Kidney epithelial cell (primary cell): ENCODE measurements at regions not wholly inside any gene's neighbourhood (a gene's known extent, or its start where the extent isn't known, plus 50 kb on each side); places are given as distances from the start of the nearest gene placed in this dataset.

ENCODE experiments used
- DNase-seq: peaks from one replicate; pipeline ENCODE4 v3.0.0-alpha.2; 2010; ENCODE audit warnings: low read depth
- H3K27me3 ChIP-seq: 2 replicates; pipeline ENCODE4 v1.6.0; 2011; ENCODE audit warnings: low read length; ENCODE audit not compliant: control insufficient read depth, insufficient read depth
- H3K36me3 ChIP-seq: 2 replicates; pipeline ENCODE4 v1.5.1; 2011; ENCODE audit warnings: low read length; ENCODE audit not compliant: control insufficient read depth, insufficient read depth
- H3K4me3 ChIP-seq: 2 replicates; pipeline ENCODE4 v1.5.1; 2011; ENCODE audit warnings: low read depth, mild to moderate bottlenecking, control low read depth, low read length
- TF ChIP-seq, protein P1 (sequence below): IDR thresholded peaks from 2 replicates; pipeline ENCODE4 v1.5.1; 2011; ENCODE audit warnings: mild to moderate bottlenecking, moderate library complexity, low read length, control low read depth, inconsistent platforms; ENCODE audit not compliant: insufficient read depth, poor library complexity, severe bottlenecking

DNA sequence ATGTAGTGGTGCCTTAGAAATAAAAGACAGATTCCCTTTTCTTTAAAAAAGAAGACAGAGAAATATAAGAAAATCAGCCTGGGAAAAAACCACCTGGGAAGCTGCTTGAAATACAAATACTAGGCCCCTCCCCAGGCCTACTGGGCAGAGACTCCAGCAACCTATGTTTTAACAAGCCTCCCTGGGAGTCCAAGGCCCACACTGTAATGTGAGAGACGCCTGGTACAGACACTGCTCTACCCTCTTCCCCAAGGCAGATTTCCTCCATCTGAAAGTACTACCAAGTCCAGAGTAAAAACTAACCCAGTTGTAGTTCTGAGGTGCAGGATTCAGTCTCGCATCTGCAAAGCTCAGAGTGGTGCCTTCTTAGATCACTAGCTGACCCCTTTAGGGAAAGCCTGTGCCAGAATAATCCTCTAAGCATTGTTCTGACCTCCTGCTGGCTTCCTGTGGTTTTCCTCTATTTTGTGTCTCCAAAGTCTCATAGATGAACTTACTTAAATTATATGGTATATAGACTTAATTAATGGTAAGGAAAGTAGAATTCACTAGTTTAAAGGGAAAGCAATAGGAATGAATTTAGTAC, 270.2 kb upstream of the SLC35B3 start:
- Histone ChIP-seq H3K36me3 (no peaks in the 10 kb centered on the region), H3K4me3 (no peak overlapping the region), H3K27me3 (no peaks in the 10 kb centered on the region)
- DNase-seq = no peak
- TF ChIP-seq, protein P1, sequence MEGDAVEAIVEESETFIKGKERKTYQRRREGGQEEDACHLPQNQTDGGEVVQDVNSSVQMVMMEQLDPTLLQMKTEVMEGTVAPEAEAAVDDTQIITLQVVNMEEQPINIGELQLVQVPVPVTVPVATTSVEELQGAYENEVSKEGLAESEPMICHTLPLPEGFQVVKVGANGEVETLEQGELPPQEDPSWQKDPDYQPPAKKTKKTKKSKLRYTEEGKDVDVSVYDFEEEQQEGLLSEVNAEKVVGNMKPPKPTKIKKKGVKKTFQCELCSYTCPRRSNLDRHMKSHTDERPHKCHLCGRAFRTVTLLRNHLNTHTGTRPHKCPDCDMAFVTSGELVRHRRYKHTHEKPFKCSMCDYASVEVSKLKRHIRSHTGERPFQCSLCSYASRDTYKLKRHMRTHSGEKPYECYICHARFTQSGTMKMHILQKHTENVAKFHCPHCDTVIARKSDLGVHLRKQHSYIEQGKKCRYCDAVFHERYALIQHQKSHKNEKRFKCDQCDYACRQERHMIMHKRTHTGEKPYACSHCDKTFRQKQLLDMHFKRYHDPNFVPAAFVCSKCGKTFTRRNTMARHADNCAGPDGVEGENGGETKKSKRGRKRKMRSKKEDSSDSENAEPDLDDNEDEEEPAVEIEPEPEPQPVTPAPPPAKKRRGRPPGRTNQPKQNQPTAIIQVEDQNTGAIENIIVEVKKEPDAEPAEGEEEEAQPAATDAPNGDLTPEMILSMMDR = no peak

DNA sequence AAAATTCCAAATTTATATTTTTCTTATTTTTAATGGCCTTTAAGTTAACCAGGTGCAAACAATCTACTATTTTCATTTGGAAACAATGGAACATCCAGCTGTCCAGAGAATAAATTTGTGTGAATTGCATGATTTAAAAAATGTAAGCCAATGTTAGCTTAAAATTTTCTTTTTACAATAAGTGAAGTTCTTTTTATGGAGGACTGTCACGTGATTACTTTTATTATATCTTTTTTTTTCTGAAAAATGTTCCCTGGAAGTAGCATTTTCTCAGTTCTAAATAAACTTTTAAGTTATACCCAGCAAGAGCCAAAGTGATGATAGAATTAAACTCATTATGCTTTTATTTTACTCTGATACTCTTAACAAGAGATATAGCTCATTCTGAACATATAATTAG, 267.7 kb upstream of the SLC35B3 start:
- TF ChIP-seq, protein P1 = no peak
- Histone ChIP-seq H3K27me3 (no peaks in the 10 kb centered on the region), H3K4me3 (no peak overlapping the region), H3K36me3 (no peaks in the 10 kb centered on the region)
- DNase-seq = no peak

DNA sequence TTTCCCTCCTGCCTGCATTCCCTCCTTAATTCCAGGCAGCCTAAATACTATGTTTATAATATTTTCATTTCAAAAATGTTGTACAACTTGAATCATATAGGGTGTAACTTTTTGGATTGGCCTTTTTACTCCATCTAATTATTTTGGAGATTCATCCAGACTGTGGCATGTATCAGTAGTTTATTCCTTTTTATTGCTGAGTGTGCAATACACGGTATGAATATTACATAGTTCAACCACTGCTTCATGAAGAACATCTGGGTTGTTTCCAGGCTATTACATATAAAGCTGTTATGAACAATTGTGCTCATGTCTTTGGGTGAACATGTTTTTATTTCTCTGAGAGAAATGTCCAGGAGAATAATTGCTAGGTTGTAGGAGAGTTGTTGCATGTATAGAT, 253.5 kb upstream of the SLC35B3 start:
- TF ChIP-seq, protein P1 = no peak
- H3K4me3 ChIP-seq = no peak overlapping the region
- DNase-seq = no peak
- H3K27me3 ChIP-seq = no peaks in the 10 kb centered on the region
- H3K36me3 ChIP-seq = no peaks in the 10 kb centered on the region

DNA sequence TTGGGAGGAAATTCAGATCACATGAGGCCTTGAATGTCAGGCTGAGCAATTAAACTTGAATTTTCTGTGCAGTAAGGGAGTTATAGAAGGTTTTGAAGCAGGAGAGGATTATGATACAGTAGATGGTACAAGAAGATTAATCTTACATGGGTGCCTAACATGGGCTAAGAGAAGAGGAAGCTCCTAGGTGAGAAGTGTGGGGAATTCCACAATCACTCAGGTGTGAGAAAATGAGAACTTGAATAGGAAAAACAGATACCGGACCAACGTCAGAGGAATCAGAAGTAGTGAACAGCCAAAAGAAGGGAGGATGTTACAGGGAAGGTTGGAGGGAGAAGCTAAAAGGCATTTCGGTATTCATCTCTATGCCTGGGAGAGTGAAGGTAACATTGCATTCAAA, 250.7 kb upstream of the SLC35B3 start:
- DNase-seq = no peak
- TF ChIP-seq, protein P1 = no peak
- Histone ChIP-seq H3K4me3 (no peak overlapping the region), H3K27me3 (no peaks in the 10 kb centered on the region), H3K36me3 (no peaks in the 10 kb centered on the region)

DNA sequence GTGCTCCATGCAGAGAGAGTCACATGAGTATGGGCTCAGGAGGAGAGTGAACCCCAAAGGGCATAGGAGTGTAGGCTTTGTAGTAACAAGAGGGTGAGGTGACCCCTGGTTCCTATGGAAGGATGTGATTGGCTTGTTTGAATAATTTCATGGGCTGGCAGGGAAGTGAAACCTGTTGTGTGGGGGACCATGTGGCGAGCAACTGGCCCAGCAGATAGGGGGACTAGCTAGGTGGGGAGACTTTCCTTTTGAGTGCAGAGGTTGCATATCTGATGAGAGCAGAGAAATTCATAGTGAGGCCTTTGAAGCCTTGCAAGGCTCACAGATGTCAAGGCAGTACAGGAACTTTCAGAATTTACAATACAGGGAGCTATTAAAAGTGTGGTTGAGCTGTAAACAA, 247.9 kb upstream of the SLC35B3 start:
- Histone ChIP-seq H3K4me3 (no peak overlapping the region), H3K27me3 (no peaks in the 10 kb centered on the region)
- TF ChIP-seq, protein P1 = no peak

DNA sequence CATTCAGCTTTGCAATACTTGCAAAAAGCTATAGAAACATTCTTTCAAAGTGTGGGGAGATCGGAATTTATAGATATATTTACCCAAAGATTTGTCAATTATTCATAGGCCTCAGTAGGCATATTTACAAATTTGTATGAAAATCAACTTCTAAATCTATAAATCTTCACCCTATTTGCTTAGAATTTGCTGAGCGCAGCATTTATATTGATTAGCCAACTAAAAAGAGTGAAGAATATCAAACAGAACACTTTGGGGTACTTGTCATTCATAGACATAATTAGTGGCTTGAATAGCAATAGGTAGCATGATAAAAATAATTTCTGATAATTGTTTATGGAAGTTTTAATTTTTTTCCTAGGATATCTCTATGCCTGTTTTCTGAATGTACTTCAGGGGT, 244.5 kb upstream of the SLC35B3 start:
- Histone ChIP-seq H3K4me3 (no peak overlapping the region), H3K27me3 (no peaks in the 10 kb centered on the region), H3K36me3 (no peaks in the 10 kb centered on the region)
- TF ChIP-seq, protein P1 = no peak
- no peak for DNase-seq

More for the DNA sequence above, 247.9 kb upstream of the SLC35B3 start:
- no peak for DNase-seq
- no peaks in the 10 kb centered on the region for H3K36me3 ChIP-seq
